COLO668 (cell line): ENCODE measurements at regions not wholly inside any gene's neighbourhood (a gene's known extent, or its start where the extent isn't known, plus 50 kb on each side); places are given as distances from the start of the nearest gene placed in this dataset.

Experiments
- DNase-seq: peaks from one replicate; lab custom pipeline; 2025; ENCODE audit not compliant: unreplicated experiment; lab: John Stamatoyannopoulos, UW

GRCh38 chr7:110326966-110327365, 764.0 kb upstream of the LRRN3 start:
- DNase-seq: no peak

- DNase-seq: no peak
Observed at GRCh38 chr7:110336423-110336822, 754.5 kb upstream of the LRRN3 start.

- no peak for DNase-seq
Observed at GRCh38 chr7:110337646-110338045, 753.3 kb upstream of the LRRN3 start.

GRCh38 chr7:110347081-110347480, 743.8 kb upstream of the LRRN3 start:
- no peak for DNase-seq

- DNase-seq: no peak
Observed at GRCh38 chr7:110356438-110356837, 734.5 kb upstream of the LRRN3 start.

- no peak for DNase-seq
Observed at GRCh38 chr7:110358028-110358427, 732.9 kb upstream of the LRRN3 start.

GRCh38 chr7:110371709-110372108, 719.2 kb upstream of the LRRN3 start:
- no peak for DNase-seq

- no peak for DNase-seq
Observed at GRCh38 chr7:110372685-110373084, 718.2 kb upstream of the LRRN3 start.

- no peak for DNase-seq
Observed at GRCh38 chr7:110373416-110373815, 717.5 kb upstream of the LRRN3 start.

- DNase-seq: no peak
Observed at GRCh38 chr7:110373859-110374258, 717.1 kb upstream of the LRRN3 start.

GRCh38 chr7:110375068-110375467, 715.9 kb upstream of the LRRN3 start:
- no peak for DNase-seq

- DNase-seq: no peak
Observed at GRCh38 chr7:110382736-110383135, 708.2 kb upstream of the LRRN3 start.

GRCh38 chr7:110386006-110386405, 704.9 kb upstream of the LRRN3 start:
- no peak for DNase-seq

GRCh38 chr7:110386913-110387312, 704.0 kb upstream of the LRRN3 start:
- DNase-seq: no peak

GRCh38 chr7:110387689-110388088, 703.2 kb upstream of the LRRN3 start:
- no peak for DNase-seq

GRCh38 chr7:110388457-110388856, 702.5 kb upstream of the LRRN3 start:
- no peak for DNase-seq

- no peak for DNase-seq
Observed at GRCh38 chr7:110396021-110396420, 694.9 kb upstream of the LRRN3 start.

GRCh38 chr7:110397927-110398660, 692.8 kb upstream of the LRRN3 start:
- DNase-seq: no peak

- DNase-seq: no peak
Observed at GRCh38 chr7:110399421-110399820, 691.5 kb upstream of the LRRN3 start.

GRCh38 chr7:110400411-110400810, 690.5 kb upstream of the LRRN3 start:
- no peak for DNase-seq

- DNase-seq: no peak
Observed at GRCh38 chr7:110407242-110407641, 683.7 kb upstream of the LRRN3 start.

GRCh38 chr7:110407706-110408105, 683.2 kb upstream of the LRRN3 start:
- no peak for DNase-seq

GRCh38 chr7:110412614-110413013, 678.3 kb upstream of the LRRN3 start:
- DNase-seq: no peak
